ENCODE measurements at regions not wholly inside any gene's neighbourhood (a gene's known extent, or its start where the extent isn't known, plus 50 kb on each side); places are given as distances from the start of the nearest gene placed in this dataset.

DNA sequence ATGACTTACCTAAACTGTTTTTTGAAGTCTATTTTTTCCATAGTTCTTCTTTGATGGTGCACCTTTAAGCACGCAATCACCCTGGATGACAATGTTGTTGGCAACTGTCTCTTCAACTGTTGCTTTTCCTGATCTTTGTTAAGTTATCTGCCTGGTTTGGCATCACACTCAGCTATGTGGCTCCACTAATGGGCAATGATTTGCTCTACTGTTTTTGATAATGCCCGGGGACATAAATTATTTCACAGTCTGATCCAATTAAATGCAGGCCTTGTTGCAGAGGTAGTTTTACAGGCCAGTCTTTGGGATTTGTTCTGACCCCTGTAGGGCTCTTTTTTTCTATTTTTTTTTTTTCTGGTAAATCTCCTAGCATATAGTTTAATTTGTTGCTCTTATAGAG, 436.3 kb downstream of the ZNF385D start:
- Histone ChIP-seq H3K9me3 (ENCODE audit: low read length) (no peaks in the 10 kb centered on the region), H3K4me3 (ENCODE audit: low read length) (no peak overlapping the region), H3K9ac (ENCODE audit: low read length) (no peak overlapping the region), H3K36me3 (ENCODE audit: insufficient read depth, low read length) (no peaks in the 10 kb centered on the region), H4K20me1 (ENCODE audit: insufficient read depth) (no peaks in the 10 kb centered on the region), H3K27ac (ENCODE audit: low read length) (no peak overlapping the region), H3K4me2 (ENCODE audit: low read length) (no peak overlapping the region), H3K79me2 (replicated peaks; ENCODE audit: insufficient read depth, low read length) (no peaks in the 10 kb centered on the region), H3K9me2 (ENCODE audit: insufficient read depth, low read length) (no peaks in the 10 kb centered on the region), H3K27me3 (ENCODE audit: insufficient read depth, low read depth, low read length) (no peaks in the 10 kb centered on the region), H3F3A (ENCODE audit: insufficient read depth, low read length, poor library complexity, severe bottlenecking) (no peaks in the 10 kb centered on the region), H2AFZ (ENCODE audit: low read depth, low read length) (no peak overlapping the region)
- TF ChIP-seq, protein P1, sequence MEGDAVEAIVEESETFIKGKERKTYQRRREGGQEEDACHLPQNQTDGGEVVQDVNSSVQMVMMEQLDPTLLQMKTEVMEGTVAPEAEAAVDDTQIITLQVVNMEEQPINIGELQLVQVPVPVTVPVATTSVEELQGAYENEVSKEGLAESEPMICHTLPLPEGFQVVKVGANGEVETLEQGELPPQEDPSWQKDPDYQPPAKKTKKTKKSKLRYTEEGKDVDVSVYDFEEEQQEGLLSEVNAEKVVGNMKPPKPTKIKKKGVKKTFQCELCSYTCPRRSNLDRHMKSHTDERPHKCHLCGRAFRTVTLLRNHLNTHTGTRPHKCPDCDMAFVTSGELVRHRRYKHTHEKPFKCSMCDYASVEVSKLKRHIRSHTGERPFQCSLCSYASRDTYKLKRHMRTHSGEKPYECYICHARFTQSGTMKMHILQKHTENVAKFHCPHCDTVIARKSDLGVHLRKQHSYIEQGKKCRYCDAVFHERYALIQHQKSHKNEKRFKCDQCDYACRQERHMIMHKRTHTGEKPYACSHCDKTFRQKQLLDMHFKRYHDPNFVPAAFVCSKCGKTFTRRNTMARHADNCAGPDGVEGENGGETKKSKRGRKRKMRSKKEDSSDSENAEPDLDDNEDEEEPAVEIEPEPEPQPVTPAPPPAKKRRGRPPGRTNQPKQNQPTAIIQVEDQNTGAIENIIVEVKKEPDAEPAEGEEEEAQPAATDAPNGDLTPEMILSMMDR (IDR thresholded peaks at IDR 0.05; ENCODE audit: poor library complexity, severe bottlenecking) = no peak
- TF ChIP-seq POLR2AphosphoS5 (IDR thresholded peaks at IDR 0.05) (no peak), RAD21 (conservative IDR thresholded peaks at IDR 0.05) (no peak), EZH2 (IDR thresholded peaks at IDR 0.05; ENCODE audit: borderline replicate concordance, insufficient read depth, low read length, poor library complexity, severe bottlenecking) (no peak), TAF1 (IDR thresholded peaks at IDR 0.05; ENCODE audit: low read depth) (no peak), MXI1 (conservative IDR thresholded peaks at IDR 0.05; ENCODE audit: poor library complexity, severe bottlenecking) (no peak), SMC3 (conservative IDR thresholded peaks at IDR 0.05; ENCODE audit: poor library complexity) (no peak), EP300 (conservative IDR thresholded peaks at IDR 0.05; ENCODE audit: poor library complexity, severe bottlenecking) (no peak)
- TF ChIP-seq, protein P2, sequence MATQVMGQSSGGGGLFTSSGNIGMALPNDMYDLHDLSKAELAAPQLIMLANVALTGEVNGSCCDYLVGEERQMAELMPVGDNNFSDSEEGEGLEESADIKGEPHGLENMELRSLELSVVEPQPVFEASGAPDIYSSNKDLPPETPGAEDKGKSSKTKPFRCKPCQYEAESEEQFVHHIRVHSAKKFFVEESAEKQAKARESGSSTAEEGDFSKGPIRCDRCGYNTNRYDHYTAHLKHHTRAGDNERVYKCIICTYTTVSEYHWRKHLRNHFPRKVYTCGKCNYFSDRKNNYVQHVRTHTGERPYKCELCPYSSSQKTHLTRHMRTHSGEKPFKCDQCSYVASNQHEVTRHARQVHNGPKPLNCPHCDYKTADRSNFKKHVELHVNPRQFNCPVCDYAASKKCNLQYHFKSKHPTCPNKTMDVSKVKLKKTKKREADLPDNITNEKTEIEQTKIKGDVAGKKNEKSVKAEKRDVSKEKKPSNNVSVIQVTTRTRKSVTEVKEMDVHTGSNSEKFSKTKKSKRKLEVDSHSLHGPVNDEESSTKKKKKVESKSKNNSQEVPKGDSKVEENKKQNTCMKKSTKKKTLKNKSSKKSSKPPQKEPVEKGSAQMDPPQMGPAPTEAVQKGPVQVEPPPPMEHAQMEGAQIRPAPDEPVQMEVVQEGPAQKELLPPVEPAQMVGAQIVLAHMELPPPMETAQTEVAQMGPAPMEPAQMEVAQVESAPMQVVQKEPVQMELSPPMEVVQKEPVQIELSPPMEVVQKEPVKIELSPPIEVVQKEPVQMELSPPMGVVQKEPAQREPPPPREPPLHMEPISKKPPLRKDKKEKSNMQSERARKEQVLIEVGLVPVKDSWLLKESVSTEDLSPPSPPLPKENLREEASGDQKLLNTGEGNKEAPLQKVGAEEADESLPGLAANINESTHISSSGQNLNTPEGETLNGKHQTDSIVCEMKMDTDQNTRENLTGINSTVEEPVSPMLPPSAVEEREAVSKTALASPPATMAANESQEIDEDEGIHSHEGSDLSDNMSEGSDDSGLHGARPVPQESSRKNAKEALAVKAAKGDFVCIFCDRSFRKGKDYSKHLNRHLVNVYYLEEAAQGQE (IDR thresholded peaks at IDR 0.05; ENCODE audit: borderline replicate concordance) = no peak

DNA sequence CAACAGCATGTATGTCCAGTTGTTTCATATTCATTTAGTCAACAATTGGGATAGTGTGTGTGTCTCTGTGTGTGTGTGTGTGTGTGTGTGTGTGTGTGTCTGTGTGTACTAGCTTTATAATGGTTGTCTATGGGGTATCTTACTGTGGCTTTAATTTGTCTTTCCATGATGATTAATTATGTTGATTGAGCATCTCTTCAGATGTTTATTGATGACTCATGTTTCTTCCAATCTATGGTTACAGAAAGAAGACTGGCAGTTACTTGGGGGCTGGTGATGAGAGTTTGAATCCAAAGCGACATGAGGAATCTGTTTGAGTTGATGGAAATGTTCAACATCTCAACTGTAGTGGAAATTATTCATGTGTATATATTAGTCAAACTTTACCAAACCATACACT, 440.1 kb downstream of the ZNF385D start:
- H4K20me1 ChIP-seq (ENCODE audit: insufficient read depth) = no peaks in the 10 kb centered on the region
- no peaks in the 10 kb centered on the region for H3F3A ChIP-seq (ENCODE audit: insufficient read depth, low read length, poor library complexity, severe bottlenecking)
- H3K79me2 ChIP-seq (replicated peaks; ENCODE audit: insufficient read depth, low read length) = no peaks in the 10 kb centered on the region
- H3K27me3 ChIP-seq (ENCODE audit: insufficient read depth, low read depth, low read length) = no peaks in the 10 kb centered on the region
- TF ChIP-seq, protein P2 (IDR thresholded peaks at IDR 0.05; ENCODE audit: borderline replicate concordance) = no peak
- TF ChIP-seq SMC3 (conservative IDR thresholded peaks at IDR 0.05; ENCODE audit: poor library complexity) (no peak), RAD21 (conservative IDR thresholded peaks at IDR 0.05) (no peak), POLR2AphosphoS5 (IDR thresholded peaks at IDR 0.05) (no peak)
- no peak overlapping the region for H3K4me2 ChIP-seq (ENCODE audit: low read length)
- no peaks in the 10 kb centered on the region for H3K9me2 ChIP-seq (ENCODE audit: insufficient read depth, low read length)
- no peak overlapping the region for H2AFZ ChIP-seq (ENCODE audit: low read depth, low read length)
- no peak overlapping the region for H3K4me3 ChIP-seq (ENCODE audit: low read length)
- no peak overlapping the region for H3K9ac ChIP-seq (ENCODE audit: low read length)
- no peaks in the 10 kb centered on the region for H3K9me3 ChIP-seq (ENCODE audit: low read length)
- H3K36me3 ChIP-seq (ENCODE audit: insufficient read depth, low read length) = no peaks in the 10 kb centered on the region
- H3K27ac ChIP-seq (ENCODE audit: low read length) = no peak overlapping the region

All from neural cell (in vitro differentiated cells).